HFFc6 (cell line): ENCODE measurements at regions not wholly inside any gene's neighbourhood (a gene's known extent, or its start where the extent isn't known, plus 50 kb on each side); places are given as distances from the start of the nearest gene placed in this dataset.

ENCODE experiments used
- DNase-seq: peaks from one replicate; pipeline ENCODE4 v3.0.0-alpha.2; 2018
- H3K27ac Mint-ChIP-seq: 2 replicates; pipeline ENCODE4 v1.8.0; 2020; ENCODE audit warnings: mild to moderate bottlenecking, mixed read lengths
- H3K27me3 Mint-ChIP-seq: 2 replicates; pipeline ENCODE4 v1.8.0; 2021; ENCODE audit warnings: mild to moderate bottlenecking, moderate library complexity, mixed read lengths; ENCODE audit not compliant: insufficient read depth
- H3K36me3 Mint-ChIP-seq: 2 replicates; pipeline ENCODE4 v1.8.0; 2021; ENCODE audit warnings: low read depth, mixed read lengths
- H3K4me1 Mint-ChIP-seq: 2 replicates; pipeline ENCODE4 v1.8.0; 2020; ENCODE audit warnings: low read depth, mixed read lengths
- H3K4me3 Mint-ChIP-seq: 2 replicates; pipeline ENCODE4 v1.8.0; 2020; ENCODE audit warnings: mild to moderate bottlenecking, moderate library complexity, mixed read lengths
- H3K9me3 Mint-ChIP-seq: 2 replicates; pipeline ENCODE4 v1.8.0; 2020; ENCODE audit warnings: mild to moderate bottlenecking, mixed read lengths
- CTCF ChIP-seq: fragments of 200-600 bp; sonication (generic); IDR thresholded peaks from 2 replicates; pipeline ENCODE4 v1.5.0; 2021; ENCODE audit warnings: antibody characterized with exemption, mild to moderate bottlenecking

GRCh38 chr13:107079423-107080049 is 511.6 kb upstream of the ARGLU1 start:
- Mint-ChIP-seq H3K36me3 (no peaks in the 10 kb centered on the region), H3K27me3 (no peaks in the 10 kb centered on the region; the same call in 1 of the 2 replicates), H3K9me3 (peaks cover 7% of the 10 kb centered on the region; the same call in 1 of the 2 replicates), H3K27ac (no peak overlapping the region), H3K4me3 (no peak overlapping the region), H3K4me1 (no peaks in the 10 kb centered on the region)
- DNase-seq = no peak
- no peak for TF ChIP-seq CTCF

- H3K9me3 Mint-ChIP-seq = peaks cover 7% of the 10 kb centered on the region; the same call in 1 of the 2 replicates
- H3K4me1 Mint-ChIP-seq = no peaks in the 10 kb centered on the region
- no peaks in the 10 kb centered on the region; the same call in none of the 2 replicates for H3K27me3 Mint-ChIP-seq
- TF ChIP-seq CTCF = no peak
- H3K36me3 Mint-ChIP-seq = no peaks in the 10 kb centered on the region
- no peak overlapping the region for H3K27ac Mint-ChIP-seq
- DNase-seq = no peak
- no peak overlapping the region for H3K4me3 Mint-ChIP-seq
Observed at GRCh38 chr13:107078229-107078765, 510.4 kb upstream of the ARGLU1 start.

GRCh38 chr13:107076801-107077200 is 508.9 kb upstream of the ARGLU1 start:
- H3K36me3 Mint-ChIP-seq = no peaks in the 10 kb centered on the region
- peaks cover 6% of the 10 kb centered on the region; the same call in 1 of the 2 replicates for H3K9me3 Mint-ChIP-seq
- DNase-seq = no peak
- H3K27me3 Mint-ChIP-seq = no peaks in the 10 kb centered on the region; the same call in none of the 2 replicates
- H3K27ac Mint-ChIP-seq = no peak overlapping the region
- no peaks in the 10 kb centered on the region for H3K4me1 Mint-ChIP-seq
- TF ChIP-seq CTCF = no peak
- no peak overlapping the region for H3K4me3 Mint-ChIP-seq

- H3K27me3 Mint-ChIP-seq = no peaks in the 10 kb centered on the region; the same call in none of the 2 replicates
- TF ChIP-seq CTCF = no peak
Observed at GRCh38 chr13:107075576-107075975, 507.6 kb upstream of the ARGLU1 start.

GRCh38 chr13:107070792-107071191 is 502.9 kb upstream of the ARGLU1 start:
- Mint-ChIP-seq H3K27ac (no peak overlapping the region), H3K27me3 (no peaks in the 10 kb centered on the region; the same call in 1 of the 2 replicates), H3K4me3 (no peak overlapping the region), H3K9me3 (peaks cover 4% of the 10 kb centered on the region; the same call in 1 of the 2 replicates), H3K36me3 (no peaks in the 10 kb centered on the region), H3K4me1 (no peaks in the 10 kb centered on the region; the same call in 1 of the 2 replicates)
- no peak for DNase-seq
- no peak for TF ChIP-seq CTCF

More at GRCh38 chr13:107075576-107075975, 507.6 kb upstream of the ARGLU1 start:
- Mint-ChIP-seq H3K4me1 (no peaks in the 10 kb centered on the region), H3K4me3 (no peak overlapping the region), H3K36me3 (no peaks in the 10 kb centered on the region), H3K27ac (no peak overlapping the region), H3K9me3 (peaks cover 4% of the 10 kb centered on the region; the same call in 1 of the 2 replicates)
- DNase-seq = no peak
